GM12878 (cell line): ENCODE measurements at regions not wholly inside any gene's neighbourhood (a gene's known extent, or its start where the extent isn't known, plus 50 kb on each side); places are given as distances from the start of the nearest gene placed in this dataset.

Source experiments
- ATAC-seq: fragments of 200-7000 bp; cut with Tn5 transposase; 3 replicates; pipeline ENCODE4 v1.9.1; 2020; ENCODE audit warnings: mild to moderate bottlenecking, moderate library complexity
- BruUV-seq: library from RNA; stranded (reverse); fragments of 400-500 nt; replicated peaks from 2 replicates; lab custom pipeline; 2021; lab: Mats Ljungman, UMichigan
- CTCF ChIA-PET: fragments of 300-600 bp; sonication (Branson Sonifier 250); formaldehyde crosslinking; extraction: SDS; loops from one replicate; lab custom pipeline; 2021; ENCODE audit warnings: inconsistent platforms; lab: Yijun Ruan, JAX
- POLR2A ChIA-PET: fragments of 350-600 bp; formaldehyde crosslinking; extraction: SDS; loops from one replicate; lab custom pipeline; 2021; ENCODE audit warnings: inconsistent platforms; lab: Charles Lee
- RAD21 ChIA-PET: fragments of 300-600 bp; sonication (Branson Sonifier 250); formaldehyde crosslinking; loops from one replicate; lab custom pipeline; 2023; ENCODE audit warnings: antibody characterized with exemption; ENCODE audit not compliant: unreplicated experiment; lab: Charles Lee
- SMC1A ChIA-PET: fragments of 300-600 bp; sonication (Branson Sonifier 250); formaldehyde crosslinking; loops from one replicate; lab custom pipeline; 2023; ENCODE audit not compliant: unreplicated experiment, uncharacterized antibody; lab: Charles Lee
- DNase-seq: peaks from one replicate; pipeline ENCODE4 v3.0.0-alpha.2; 2011; ENCODE audit warnings: low read depth, low spot score
- FAIRE-seq: peaks from 3 replicates; lab custom pipeline; 2011; peaks lifted over from hg19 to GRCh38; lab: Jason Lieb, UNC
- H2AFZ ChIP-seq: 2 replicates; pipeline ENCODE4 v1.6.0; 2011; ENCODE audit warnings: low read depth, low read length, control low read depth; ENCODE audit not compliant: control insufficient read depth
- H3K27ac ChIP-seq: 2 replicates; pipeline ENCODE4 v1.5.1; 2011; ENCODE audit warnings: control low read depth; ENCODE audit not compliant: control insufficient read depth, insufficient read depth
- H3K27me3 ChIP-seq, 2 experiments: replicated peaks in 1 of 2; 2 replicates each; pipeline versions ENCODE4 v1.6.0 to v1.6.1; 2011; ENCODE audit warnings: low read length in 1 of 2; ENCODE audit not compliant: control insufficient read depth in 2 of 2, insufficient read depth in 2 of 2
- H3K36me3 ChIP-seq, 2 experiments: 2 replicates each; pipeline ENCODE4 v1.5.1; 2011; ENCODE audit warnings: low read length in 1 of 2; ENCODE audit not compliant: control insufficient read depth in 2 of 2, insufficient read depth in 2 of 2
- H3K4me1 ChIP-seq: 2 replicates; pipeline ENCODE4 v1.6.1; 2011; ENCODE audit warnings: mild to moderate bottlenecking, low read length, moderate library complexity, mixed read lengths; ENCODE audit not compliant: control insufficient read depth, insufficient read depth
- H3K4me2 ChIP-seq: 2 replicates; pipeline ENCODE4 v1.6.0; 2011; ENCODE audit warnings: control low read depth; ENCODE audit not compliant: control insufficient read depth, insufficient read depth
- H3K4me3 ChIP-seq: fragments of 200-600 bp; sonication (generic); 2 replicates; pipeline ENCODE4 v1.5.1; 2016
- H3K79me2 ChIP-seq: 2 replicates; pipeline ENCODE4 v1.6.0; 2011; ENCODE audit warnings: low read length; ENCODE audit not compliant: control insufficient read depth, insufficient read depth
- H3K9ac ChIP-seq: 2 replicates; pipeline ENCODE4 v1.8.0; 2011; ENCODE audit warnings: low read length, control low read depth, mixed read lengths; ENCODE audit not compliant: control insufficient read depth, insufficient read depth
- H3K9me3 ChIP-seq: replicated peaks from 3 replicates; pipeline ENCODE4 v1.5.1; 2011; ENCODE audit warnings: mild to moderate bottlenecking, low read length; ENCODE audit not compliant: control insufficient read depth, insufficient read depth
- H4K20me1 ChIP-seq: 2 replicates; pipeline ENCODE4 v1.6.0; 2011; ENCODE audit not compliant: control insufficient read depth, insufficient read depth
- CEBPB ChIP-seq, 2 experiments: fragments of 150-350 bp in 1 of 2; IDR thresholded peaks; 2 replicates each; pipeline ENCODE4 v1.6.1; 2012 to 2014; ENCODE audit warnings: low read depth in 2 of 2, low read length in 2 of 2, borderline replicate concordance in 1 of 2, inconsistent platforms in 1 of 2
- EGR1 ChIP-seq, 2 experiments: IDR thresholded peaks; 1 replicate in 1 of 2; 2 replicates in 1 of 2; pipeline ENCODE4 v1.6.1; 2011 to 2012; ENCODE audit warnings: low read depth in 2 of 2, low read length in 2 of 2, borderline replicate concordance in 1 of 2, mild to moderate bottlenecking in 1 of 2, moderate library complexity in 1 of 2
- JUND ChIP-seq: IDR thresholded peaks from 2 replicates; pipeline ENCODE4 v1.6.1; 2012; ENCODE audit warnings: low read depth, mild to moderate bottlenecking, low read length, improper control_type of control experiment, moderate library complexity
- KLF5 ChIP-seq: fragments of 450-650 bp; IDR thresholded peaks from 2 replicates; pipeline ENCODE4 v1.6.1; 2014; ENCODE audit warnings: mild to moderate bottlenecking; ENCODE audit not compliant: partially characterized antibody
- MYB ChIP-seq: fragments of 150-350 bp; IDR thresholded peaks from 2 replicates; pipeline ENCODE4 v1.6.1; 2014; ENCODE audit warnings: mild to moderate bottlenecking, low read depth, low read length, borderline replicate concordance
- NR2C2 ChIP-seq: IDR thresholded peaks from 2 replicates; pipeline ENCODE4 v1.6.1; 2011; ENCODE audit warnings: borderline replicate concordance, low read depth; ENCODE audit not compliant: control insufficient read depth, insufficient read length
- SIX5 ChIP-seq: IDR thresholded peaks from 2 replicates; pipeline ENCODE4 v1.6.1; 2011; ENCODE audit warnings: mild to moderate bottlenecking, low read depth, low read length, moderate library complexity; ENCODE audit not compliant: severe bottlenecking
- ZNF207 ChIP-seq: fragments of 450-650 bp; IDR thresholded peaks from 2 replicates; pipeline ENCODE4 v1.6.1; 2014; ENCODE audit warnings: antibody characterized with exemption, mild to moderate bottlenecking, borderline replicate concordance
- ZNF24 ChIP-seq: fragments of 450-650 bp; IDR thresholded peaks from 2 replicates; pipeline ENCODE4 v1.6.1; 2017; ENCODE audit warnings: antibody characterized with exemption, mild to moderate bottlenecking
- ZNF274 ChIP-seq: IDR thresholded peaks from one replicate; pipeline ENCODE4 v1.8.0; 2011; ENCODE audit not compliant: insufficient read length, insufficient read depth
- ZNF384 ChIP-seq: IDR thresholded peaks from 2 replicates; pipeline ENCODE4 v1.6.1; 2012; ENCODE audit warnings: low read depth, mild to moderate bottlenecking, low read length, improper control_type of control experiment, borderline replicate concordance
- WGBS: methylation state at CpG from one replicate; pipeline ENCODE4 v1.1.6; 2016; ENCODE audit warnings: low lambda C conversion rate; ENCODE audit not compliant: insufficient replicate concordance, insufficient coverage; ENCODE audit errors: missing lambda C conversion rate; 5-methylcytosine and 5-hydroxymethylcytosine counted together
- in situ Hi-C: fragments of 300-500 bp; cut with MboI; formaldehyde crosslinking; loops from 9 replicates; pipeline ENCODE4 v1.14.3; 2018; ENCODE audit warnings: mixed read lengths
- intact Hi-C: fragments of 100-400 bp; cut with micrococcal nuclease; formaldehyde crosslinking; loops from one replicate; pipeline ENCODE4 v1.14.2; 2022; ENCODE audit not compliant: unreplicated experiment
- TF ChIP-seq, protein P1 (sequence below): fragments of 450-650 bp; IDR thresholded peaks from 2 replicates; pipeline ENCODE4 v1.6.1; 2018; ENCODE audit warnings: mild to moderate bottlenecking, low read depth, moderate library complexity; ENCODE audit not compliant: partially characterized antibody
- TF ChIP-seq, protein P2 (sequence below): IDR thresholded peaks from 2 replicates; pipeline ENCODE4 v1.6.1; 2012; ENCODE audit warnings: mild to moderate bottlenecking, low read depth, low read length

DNA sequence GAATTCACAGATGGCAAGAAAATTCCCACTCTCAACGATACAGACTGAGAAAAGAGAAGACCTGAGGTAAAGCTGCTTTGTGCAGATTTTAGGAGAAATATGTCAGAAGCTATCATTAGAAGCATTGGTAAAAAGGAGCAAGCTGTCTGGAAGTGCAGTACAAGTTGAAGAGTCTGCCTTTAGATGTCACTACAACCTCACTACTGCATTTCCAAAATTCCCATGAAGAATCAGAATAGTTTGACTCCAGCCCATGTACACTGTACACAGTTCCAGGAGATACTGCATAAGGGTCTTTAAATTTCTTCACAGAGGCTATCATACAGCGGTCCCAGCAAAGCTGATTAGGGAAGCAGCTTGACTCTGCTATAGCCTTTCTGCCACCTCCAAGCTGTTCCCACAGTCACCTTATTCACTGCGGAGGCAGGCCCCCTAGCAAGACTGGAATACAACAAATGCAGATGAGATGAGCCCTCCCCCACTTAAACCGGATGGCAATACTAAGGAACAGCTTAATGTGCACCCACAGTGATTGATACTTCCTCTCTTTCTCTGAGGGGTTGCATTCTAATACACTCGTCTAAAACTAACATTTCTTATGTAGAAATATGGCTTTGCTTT, 527.4 kb downstream of the TMEM182 start (continued):
- TF ChIP-seq SIX5 (no peak), ZNF274 (no peak)
- TF ChIP-seq, protein P1, sequence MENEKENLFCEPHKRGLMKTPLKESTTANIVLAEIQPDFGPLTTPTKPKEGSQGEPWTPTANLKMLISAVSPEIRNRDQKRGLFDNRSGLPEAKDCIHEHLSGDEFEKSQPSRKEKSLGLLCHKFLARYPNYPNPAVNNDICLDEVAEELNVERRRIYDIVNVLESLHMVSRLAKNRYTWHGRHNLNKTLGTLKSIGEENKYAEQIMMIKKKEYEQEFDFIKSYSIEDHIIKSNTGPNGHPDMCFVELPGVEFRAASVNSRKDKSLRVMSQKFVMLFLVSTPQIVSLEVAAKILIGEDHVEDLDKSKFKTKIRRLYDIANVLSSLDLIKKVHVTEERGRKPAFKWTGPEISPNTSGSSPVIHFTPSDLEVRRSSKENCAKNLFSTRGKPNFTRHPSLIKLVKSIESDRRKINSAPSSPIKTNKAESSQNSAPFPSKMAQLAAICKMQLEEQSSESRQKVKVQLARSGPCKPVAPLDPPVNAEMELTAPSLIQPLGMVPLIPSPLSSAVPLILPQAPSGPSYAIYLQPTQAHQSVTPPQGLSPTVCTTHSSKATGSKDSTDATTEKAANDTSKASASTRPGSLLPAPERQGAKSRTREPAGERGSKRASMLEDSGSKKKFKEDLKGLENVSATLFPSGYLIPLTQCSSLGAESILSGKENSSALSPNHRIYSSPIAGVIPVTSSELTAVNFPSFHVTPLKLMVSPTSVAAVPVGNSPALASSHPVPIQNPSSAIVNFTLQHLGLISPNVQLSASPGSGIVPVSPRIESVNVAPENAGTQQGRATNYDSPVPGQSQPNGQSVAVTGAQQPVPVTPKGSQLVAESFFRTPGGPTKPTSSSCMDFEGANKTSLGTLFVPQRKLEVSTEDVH: no peak

DNA sequence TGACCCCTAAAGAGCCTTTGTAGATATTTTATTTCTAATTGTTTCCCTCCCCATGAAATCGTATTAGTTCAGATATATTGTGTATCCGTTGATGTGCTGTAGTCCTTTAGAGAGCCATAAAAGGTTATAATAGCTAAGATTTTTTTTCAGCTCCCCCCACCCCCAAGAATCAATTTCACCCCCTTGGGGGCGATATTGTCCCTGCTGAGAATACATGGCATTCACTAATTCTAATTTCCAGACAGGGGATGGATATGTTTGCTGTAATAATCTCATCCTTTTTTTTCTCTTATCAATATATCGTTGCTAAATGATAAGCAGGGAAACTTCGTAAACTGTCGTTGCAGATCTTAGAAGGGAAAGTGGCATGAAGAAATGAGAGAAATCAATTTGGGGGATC, 530.7 kb downstream of the TMEM182 start:
- RAD21 ChIA-PET: no interaction called here
- in situ Hi-C loops: no loop called here
- Histone ChIP-seq H3K9me3 (no peaks in the 10 kb centered on the region), H3K36me3 (no peaks in the 10 kb centered on the region), H4K20me1 (no peaks in the 10 kb centered on the region), H3K4me3 (no peak overlapping the region), H3K27ac (no peak overlapping the region), H3K79me2 (no peaks in the 10 kb centered on the region), H3K4me2 (no peak overlapping the region), H3K4me1 (no peaks in the 10 kb centered on the region), H3K27me3 (no peaks in the 10 kb centered on the region), H2AFZ (no peak overlapping the region), H3K9ac (no peak overlapping the region)
- POLR2A ChIA-PET: no interaction called here
- no TSS peak for BruUV-seq
- SMC1A ChIA-PET: interaction anchor here (1.5 kb wide), 1 partner anchor 10 kb away, joined by 3 read pairs; no protein-coding TSS in a partner anchor
- CTCF ChIA-PET: no interaction called here
- WGBS: 44% methylated on average over 6 of the region's 6 CpGs
- no peak for FAIRE-seq
- ATAC-seq: no peak
- intact Hi-C loops: no loop called here
- no peak for DNase-seq
- TF ChIP-seq ZNF384 (no peak), ZNF24 (no peak), NR2C2 (no peak), MYB (no peak), ZNF207 (no peak), EGR1 (IDR thresholded peaks at IDR 0.05; ENCODE audit: borderline replicate concordance in 1 of 2, low read depth in 2 of 2, low read length in 2 of 2) (no peak), KLF5 (no peak), JUND (no peak), CEBPB (IDR thresholded peaks at IDR 0.05; ENCODE audit: borderline replicate concordance in 1 of 2, low read depth in 2 of 2, low read length in 2 of 2) (no peak)
- TF ChIP-seq, protein P2, sequence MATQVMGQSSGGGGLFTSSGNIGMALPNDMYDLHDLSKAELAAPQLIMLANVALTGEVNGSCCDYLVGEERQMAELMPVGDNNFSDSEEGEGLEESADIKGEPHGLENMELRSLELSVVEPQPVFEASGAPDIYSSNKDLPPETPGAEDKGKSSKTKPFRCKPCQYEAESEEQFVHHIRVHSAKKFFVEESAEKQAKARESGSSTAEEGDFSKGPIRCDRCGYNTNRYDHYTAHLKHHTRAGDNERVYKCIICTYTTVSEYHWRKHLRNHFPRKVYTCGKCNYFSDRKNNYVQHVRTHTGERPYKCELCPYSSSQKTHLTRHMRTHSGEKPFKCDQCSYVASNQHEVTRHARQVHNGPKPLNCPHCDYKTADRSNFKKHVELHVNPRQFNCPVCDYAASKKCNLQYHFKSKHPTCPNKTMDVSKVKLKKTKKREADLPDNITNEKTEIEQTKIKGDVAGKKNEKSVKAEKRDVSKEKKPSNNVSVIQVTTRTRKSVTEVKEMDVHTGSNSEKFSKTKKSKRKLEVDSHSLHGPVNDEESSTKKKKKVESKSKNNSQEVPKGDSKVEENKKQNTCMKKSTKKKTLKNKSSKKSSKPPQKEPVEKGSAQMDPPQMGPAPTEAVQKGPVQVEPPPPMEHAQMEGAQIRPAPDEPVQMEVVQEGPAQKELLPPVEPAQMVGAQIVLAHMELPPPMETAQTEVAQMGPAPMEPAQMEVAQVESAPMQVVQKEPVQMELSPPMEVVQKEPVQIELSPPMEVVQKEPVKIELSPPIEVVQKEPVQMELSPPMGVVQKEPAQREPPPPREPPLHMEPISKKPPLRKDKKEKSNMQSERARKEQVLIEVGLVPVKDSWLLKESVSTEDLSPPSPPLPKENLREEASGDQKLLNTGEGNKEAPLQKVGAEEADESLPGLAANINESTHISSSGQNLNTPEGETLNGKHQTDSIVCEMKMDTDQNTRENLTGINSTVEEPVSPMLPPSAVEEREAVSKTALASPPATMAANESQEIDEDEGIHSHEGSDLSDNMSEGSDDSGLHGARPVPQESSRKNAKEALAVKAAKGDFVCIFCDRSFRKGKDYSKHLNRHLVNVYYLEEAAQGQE: no peak
